Hepatocyte (in vitro differentiated cells): ENCODE measurements at regions not wholly inside any gene's neighbourhood (a gene's known extent, or its start where the extent isn't known, plus 50 kb on each side); places are given as distances from the start of the nearest gene placed in this dataset.

Experiments used
- CTCF ChIP-seq: fragments of 200-600 bp; sonication (generic); IDR thresholded peaks from 2 replicates; pipeline ENCODE4 v1.5.1; 2016; ENCODE audit warnings: antibody characterized with exemption, mild to moderate bottlenecking; ENCODE audit not compliant: poor library complexity
- EZH2 ChIP-seq: fragments of 200-600 bp; sonication (generic); IDR thresholded peaks from 2 replicates; pipeline ENCODE4 v1.6.1; 2016; ENCODE audit warnings: antibody characterized with exemption, mild to moderate bottlenecking, borderline replicate concordance
- EZH2phosphoT487 ChIP-seq: fragments of 200-600 bp; sonication (generic); IDR thresholded peaks from one replicate; pipeline ENCODE4 v1.6.1; 2018; ENCODE audit warnings: antibody characterized with exemption, mild to moderate bottlenecking, low read depth, moderate library complexity; ENCODE audit not compliant: unreplicated experiment, severe bottlenecking

- TF ChIP-seq CTCF (no peak), EZH2 (no peak), EZH2phosphoT487 (no peak)
Observed at GRCh38 chr5:74422671-74423070, 217.9 kb downstream of the ENC1 start.
